ENCODE measurements at regions not wholly inside any gene's neighbourhood (a gene's known extent, or its start where the extent isn't known, plus 50 kb on each side); places are given as distances from the start of the nearest gene placed in this dataset.
A peak's percentile ranks its signal among the peaks of the same experiment; 100 is the strongest.

GRCh38 chr2:163505281-163505680 lies 230.5 kb downstream of the FIGN start:
- Mint-ChIP-seq H3K4me1 (no peaks in the 10 kb centered on the region), H3K27ac (no peak overlapping the region), H3K4me3 (no peak overlapping the region), H3K9me3 (peaks cover 9% of the 10 kb centered on the region), H3K36me3 (ENCODE audit: low read depth) (no peaks in the 10 kb centered on the region), H3K27me3 (ENCODE audit: low read depth) (peaks cover 5% of the 10 kb centered on the region)
- TF ChIP-seq CTCF (IDR thresholded peaks at IDR 0.05; ENCODE audit: unreplicated experiment in 3 of 3), result no peak

DNA sequence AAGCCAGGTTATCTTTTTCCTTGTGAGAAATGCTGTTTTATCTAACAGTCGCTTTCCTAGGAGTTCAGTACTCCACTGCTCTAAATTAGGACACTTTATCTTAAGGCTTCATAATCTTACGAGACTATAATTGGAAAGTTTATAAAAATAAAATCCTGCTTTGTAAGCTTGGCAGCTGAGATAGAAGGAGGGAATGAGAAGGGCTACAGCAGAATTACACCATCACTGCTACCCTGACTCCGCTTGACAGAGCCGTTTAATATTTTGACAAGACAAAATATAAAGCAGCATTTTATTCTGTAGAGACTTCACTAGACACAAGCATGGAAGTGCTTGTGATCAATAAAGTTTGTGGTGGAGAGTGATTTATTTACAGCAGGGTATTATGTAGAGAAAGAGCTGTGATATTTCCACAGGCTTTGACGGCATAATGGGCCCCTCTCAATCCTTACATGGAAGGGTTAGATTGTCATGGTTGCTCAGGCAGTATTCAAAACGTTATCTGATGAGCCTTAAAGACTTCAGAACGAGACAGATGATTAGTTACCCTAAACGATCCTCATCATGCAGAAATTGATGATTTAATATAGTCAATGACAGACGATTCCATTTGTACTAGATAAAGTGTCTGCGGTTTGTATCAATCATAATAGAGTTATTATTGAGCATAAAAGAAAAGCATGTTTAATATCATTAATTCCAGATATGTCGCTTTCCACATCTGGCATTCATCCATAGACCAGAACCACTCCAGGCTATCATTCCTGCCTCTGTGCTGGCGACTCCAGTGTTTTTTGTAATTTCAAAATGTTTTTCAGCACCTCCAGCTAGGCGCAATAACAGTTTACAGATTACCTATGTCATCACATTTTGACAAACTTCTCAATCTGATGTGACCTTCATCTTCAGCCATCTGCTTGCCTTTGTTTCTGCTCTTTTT lies 242.2 kb downstream of the FIGN start:
- no peak overlapping the region for H3K4me3 Mint-ChIP-seq
- H3K4me1 Mint-ChIP-seq, result peaks cover 7% of the 10 kb centered on the region
- H3K27me3 Mint-ChIP-seq (ENCODE audit: low read depth), result peaks cover 3% of the 10 kb centered on the region
- no peak for TF ChIP-seq CTCF (IDR thresholded peaks at IDR 0.05; ENCODE audit: unreplicated experiment in 3 of 3)
- peaks cover 14% of the 10 kb centered on the region for H3K9me3 Mint-ChIP-seq
- no peaks in the 10 kb centered on the region for H3K36me3 Mint-ChIP-seq (ENCODE audit: low read depth)
- peak overlapping the region in 2 of 3 experiments; percentile 13 to 55 for H3K27ac Mint-ChIP-seq

GRCh38 chr2:163491850-163492249 lies 244.0 kb downstream of the FIGN start:
- no peak overlapping the region for H3K27ac Mint-ChIP-seq
- no peak overlapping the region for H3K4me3 Mint-ChIP-seq
- H3K27me3 Mint-ChIP-seq (ENCODE audit: low read depth), result peaks cover 3% of the 10 kb centered on the region
- peaks cover 7% of the 10 kb centered on the region for H3K4me1 Mint-ChIP-seq
- H3K9me3 Mint-ChIP-seq, result peaks cover 5% of the 10 kb centered on the region
- TF ChIP-seq CTCF (IDR thresholded peaks at IDR 0.05; ENCODE audit: unreplicated experiment in 3 of 3), result no peak
- no peaks in the 10 kb centered on the region for H3K36me3 Mint-ChIP-seq (ENCODE audit: low read depth)

- no peak overlapping the region for H3K27ac Mint-ChIP-seq
- no peaks in the 10 kb centered on the region for H3K36me3 Mint-ChIP-seq (ENCODE audit: low read depth)
- H3K27me3 Mint-ChIP-seq (ENCODE audit: low read depth), result peaks cover 3% of the 10 kb centered on the region
- no peak overlapping the region for H3K4me3 Mint-ChIP-seq
- peaks cover under 1% of the 10 kb centered on the region for H3K9me3 Mint-ChIP-seq
- no peak for TF ChIP-seq CTCF (IDR thresholded peaks at IDR 0.05; ENCODE audit: unreplicated experiment in 3 of 3)
- peaks cover 7% of the 10 kb centered on the region for H3K4me1 Mint-ChIP-seq
Measured at GRCh38 chr2:163490281-163490680, 245.5 kb downstream of the FIGN start.

DNA sequence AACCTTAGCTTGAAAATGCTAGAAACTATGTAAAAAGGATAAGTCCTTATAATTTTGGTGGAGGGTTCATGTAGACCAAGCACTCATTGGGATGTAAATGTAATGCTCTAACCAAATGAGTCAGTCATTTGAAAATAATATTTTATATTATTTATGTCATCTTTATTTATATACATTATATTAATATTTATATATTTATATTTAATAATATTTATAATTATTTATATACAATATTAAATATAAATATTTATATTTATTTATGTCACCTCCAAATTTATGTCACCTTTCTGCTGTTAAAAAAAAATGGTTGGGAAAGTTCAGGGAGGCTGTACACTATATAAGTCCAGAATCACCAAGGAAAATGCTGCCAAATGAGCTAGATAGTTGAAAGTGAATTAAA lies 254.3 kb downstream of the FIGN start:
- no peak for TF ChIP-seq CTCF (IDR thresholded peaks at IDR 0.05; ENCODE audit: unreplicated experiment in 3 of 3)
- Mint-ChIP-seq H3K27ac (no peak overlapping the region), H3K27me3 (ENCODE audit: low read depth) (peaks cover 5% of the 10 kb centered on the region), H3K4me1 (no peaks in the 10 kb centered on the region), H3K36me3 (ENCODE audit: low read depth) (no peaks in the 10 kb centered on the region), H3K4me3 (no peak overlapping the region), H3K9me3 (peaks cover 5% of the 10 kb centered on the region)

GRCh38 chr2:163479599-163479998 lies 256.2 kb downstream of the FIGN start:
- Mint-ChIP-seq H3K27me3 (ENCODE audit: low read depth) (peaks cover 5% of the 10 kb centered on the region), H3K36me3 (ENCODE audit: low read depth) (no peaks in the 10 kb centered on the region), H3K27ac (no peak overlapping the region), H3K4me1 (no peaks in the 10 kb centered on the region), H3K9me3 (peaks cover 5% of the 10 kb centered on the region), H3K4me3 (no peak overlapping the region)
- TF ChIP-seq CTCF (IDR thresholded peaks at IDR 0.05; ENCODE audit: unreplicated experiment in 3 of 3), result no peak

All from nephron (organoid).